Esophagus squamous epithelium (tissue), 5 donors: ENCODE measurements at regions not wholly inside any gene's neighbourhood (a gene's known extent, or its start where the extent isn't known, plus 50 kb on each side); places are given as distances from the start of the nearest gene placed in this dataset.
"Not testable (repeated sequence)": the region's sequence is repeated elsewhere in the genome, so short reads cannot be mapped to it uniquely, and the experiment has no call there.

Source experiments
- DNase-seq: peaks from one replicate; lab custom pipeline; 2025; lab: John Stamatoyannopoulos, UW
- H3K27ac ChIP-seq, 4 donors: fragments of 200-600 bp; sonication (generic); one replicate each; pipeline ENCODE4 v1.5.1; 2016 to 2019; ENCODE audit warnings: mild to moderate bottlenecking in 1 of 4
- H3K27me3 ChIP-seq, 4 donors: fragments of 200-600 bp; sonication (generic); 1 replicate in 3 of 4; 2 replicates in 1 of 4; pipeline versions ENCODE4 v1.5.1 to v1.6.0; 2017 to 2021; ENCODE audit warnings: antibody characterized with exemption in 1 of 4
- H3K36me3 ChIP-seq, 3 donors: fragments of 200-600 bp; sonication (generic); one replicate each; pipeline ENCODE4 v1.5.1; 2016 to 2019
- H3K4me1 ChIP-seq, 3 donors: fragments of 200-600 bp; sonication (generic); one replicate each; pipeline ENCODE4 v1.5.1; 2017 to 2019
- H3K4me3 ChIP-seq, 4 donors: fragments of 200-600 bp; sonication (generic); 1 replicate in 3 of 4; 2 replicates in 1 of 4; pipeline ENCODE4 v1.5.1; 2016 to 2019; ENCODE audit warnings: mild to moderate bottlenecking in 2 of 4, moderate library complexity in 1 of 4
- H3K9me3 ChIP-seq, 3 donors: fragments of 200-600 bp; sonication (generic); one replicate each; pipeline ENCODE4 v1.5.1; 2016 to 2019
- POLR2A ChIP-seq, 4 donors: fragments of 450-650 bp; IDR thresholded peaks; one replicate each; pipeline ENCODE4 v1.6.1; 2017; ENCODE audit warnings: antibody characterized with exemption in 4 of 4, mild to moderate bottlenecking in 4 of 4, moderate library complexity in 3 of 4
- WGBS, 2 donors: methylation state at CpG; one replicate each; pipeline ENCODE4 v1.1.5; 2018; 5-methylcytosine and 5-hydroxymethylcytosine counted together
- intact Hi-C: fragments of 100-400 bp; cut with DNase I; formaldehyde crosslinking; loops from one replicate; pipeline ENCODE4 v1.15.0; 2022
- TF ChIP-seq, protein P1 (sequence below), 6 experiments: fragments of 450-650 bp in 4 of 6; fragments of 200-600 bp in 2 of 6; sonication (generic) in 2 of 6; IDR thresholded peaks; one replicate each; pipeline ENCODE4 v1.5.1; 2016 to 2019; ENCODE audit warnings: antibody characterized with exemption in 6 of 6, mild to moderate bottlenecking in 4 of 6, moderate library complexity in 4 of 6
- donor health status: DM: yes; HTN: yes; CAD: no.

DNA sequence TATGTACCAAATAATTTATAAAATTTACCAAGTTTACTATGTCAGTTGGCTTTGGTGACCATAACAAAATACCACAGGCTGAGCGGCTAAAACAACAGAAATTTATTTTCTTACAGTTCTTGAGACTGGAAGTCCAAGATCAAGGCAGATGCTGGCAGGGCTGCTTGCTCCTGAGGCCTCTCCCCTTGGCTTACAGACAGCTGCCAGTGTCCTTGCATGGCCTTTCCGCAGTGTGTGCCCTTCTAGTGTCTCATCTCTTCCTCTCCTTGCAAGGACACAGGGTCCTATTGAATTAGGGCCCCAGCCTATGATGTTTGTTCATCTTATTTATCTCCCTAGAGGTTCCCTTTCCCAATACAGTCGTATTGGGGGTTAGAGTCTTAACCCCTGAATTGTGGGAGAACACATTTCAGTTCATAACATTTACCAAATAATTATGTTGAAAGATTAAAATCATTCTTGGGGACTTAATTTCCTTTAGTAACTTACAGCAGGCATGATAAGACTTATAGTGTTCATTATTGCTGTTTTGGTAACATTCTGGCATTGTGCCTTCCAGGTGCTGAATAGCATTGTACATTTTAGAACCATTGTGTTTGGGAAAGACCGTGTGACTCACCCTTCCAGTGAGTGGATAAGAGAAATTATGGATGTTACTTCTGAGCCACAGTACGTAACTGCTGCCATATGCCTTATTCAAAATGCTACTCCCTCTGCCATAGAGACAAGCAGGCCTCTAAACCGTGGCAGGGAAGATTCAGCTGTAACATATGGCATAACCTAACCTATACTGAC is 317.5 kb downstream of the TMX3 start:
- DNase-seq = no peak
- Histone ChIP-seq H3K27me3 (no peaks in the 10 kb centered on the region), H3K4me3 (no peak overlapping the region), H3K9me3 (no peaks in the 10 kb centered on the region), H3K36me3 (no peaks in the 10 kb centered on the region), H3K4me1 (no peaks in the 10 kb centered on the region), H3K27ac (no peak overlapping the region)
- TF ChIP-seq POLR2A (IDR thresholded peaks at IDR 0.05) = no peak
- TF ChIP-seq, protein P1, sequence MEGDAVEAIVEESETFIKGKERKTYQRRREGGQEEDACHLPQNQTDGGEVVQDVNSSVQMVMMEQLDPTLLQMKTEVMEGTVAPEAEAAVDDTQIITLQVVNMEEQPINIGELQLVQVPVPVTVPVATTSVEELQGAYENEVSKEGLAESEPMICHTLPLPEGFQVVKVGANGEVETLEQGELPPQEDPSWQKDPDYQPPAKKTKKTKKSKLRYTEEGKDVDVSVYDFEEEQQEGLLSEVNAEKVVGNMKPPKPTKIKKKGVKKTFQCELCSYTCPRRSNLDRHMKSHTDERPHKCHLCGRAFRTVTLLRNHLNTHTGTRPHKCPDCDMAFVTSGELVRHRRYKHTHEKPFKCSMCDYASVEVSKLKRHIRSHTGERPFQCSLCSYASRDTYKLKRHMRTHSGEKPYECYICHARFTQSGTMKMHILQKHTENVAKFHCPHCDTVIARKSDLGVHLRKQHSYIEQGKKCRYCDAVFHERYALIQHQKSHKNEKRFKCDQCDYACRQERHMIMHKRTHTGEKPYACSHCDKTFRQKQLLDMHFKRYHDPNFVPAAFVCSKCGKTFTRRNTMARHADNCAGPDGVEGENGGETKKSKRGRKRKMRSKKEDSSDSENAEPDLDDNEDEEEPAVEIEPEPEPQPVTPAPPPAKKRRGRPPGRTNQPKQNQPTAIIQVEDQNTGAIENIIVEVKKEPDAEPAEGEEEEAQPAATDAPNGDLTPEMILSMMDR (IDR thresholded peaks at IDR 0.05) = no peak
- WGBS, 2 donors = 40 to 45% methylated on average over 6 of the region's 6 CpGs
- intact Hi-C loops = no loop called here

- DNase-seq = no peak
- H3K36me3 ChIP-seq = no peaks in the 10 kb centered on the region
- H3K27ac ChIP-seq = no peak overlapping the region
- no peaks in the 10 kb centered on the region for H3K9me3 ChIP-seq
- H3K27me3 ChIP-seq = no peaks in the 10 kb centered on the region
- no peaks in the 10 kb centered on the region for H3K4me1 ChIP-seq
- no peak overlapping the region for H3K4me3 ChIP-seq
- intact Hi-C loops = no loop called here
- TF ChIP-seq, protein P1 (IDR thresholded peaks at IDR 0.05) = no peak
- TF ChIP-seq POLR2A (IDR thresholded peaks at IDR 0.05) = no peak
- 87 to 95% methylated on average over 4 of the region's 4 CpGs for WGBS, 2 donors
These were observed 320.2 kb downstream of the TMX3 start for GRCh38 chr18:68394705-68395104.

GRCh38 chr18:68391801-68392200 is 323.1 kb downstream of the TMX3 start:
- no peak for DNase-seq
- intact Hi-C loops = no loop called here

GRCh38 chr18:68387246-68387645 is 327.7 kb downstream of the TMX3 start:
- Histone ChIP-seq H3K9me3 (no peaks in the 10 kb centered on the region), H3K4me3 (no peak overlapping the region), H3K4me1 (no peaks in the 10 kb centered on the region), H3K27me3 (no peaks in the 10 kb centered on the region), H3K27ac (no peak overlapping the region), H3K36me3 (no peaks in the 10 kb centered on the region)
- intact Hi-C loops = no loop called here
- DNase-seq = no peak
- TF ChIP-seq, protein P1 (IDR thresholded peaks at IDR 0.05) = no peak
- no peak for TF ChIP-seq POLR2A (IDR thresholded peaks at IDR 0.05)

More at GRCh38 chr18:68391801-68392200, 323.1 kb downstream of the TMX3 start:
- Histone ChIP-seq H3K9me3 (no peaks in the 10 kb centered on the region), H3K4me1 (no peaks in the 10 kb centered on the region), H3K36me3 (no peaks in the 10 kb centered on the region), H3K4me3 (no peak overlapping the region), H3K27ac (no peak overlapping the region), H3K27me3 (no peaks in the 10 kb centered on the region)
- no peak for TF ChIP-seq POLR2A (IDR thresholded peaks at IDR 0.05)
- TF ChIP-seq, protein P1 (IDR thresholded peaks at IDR 0.05) = no peak

DNA sequence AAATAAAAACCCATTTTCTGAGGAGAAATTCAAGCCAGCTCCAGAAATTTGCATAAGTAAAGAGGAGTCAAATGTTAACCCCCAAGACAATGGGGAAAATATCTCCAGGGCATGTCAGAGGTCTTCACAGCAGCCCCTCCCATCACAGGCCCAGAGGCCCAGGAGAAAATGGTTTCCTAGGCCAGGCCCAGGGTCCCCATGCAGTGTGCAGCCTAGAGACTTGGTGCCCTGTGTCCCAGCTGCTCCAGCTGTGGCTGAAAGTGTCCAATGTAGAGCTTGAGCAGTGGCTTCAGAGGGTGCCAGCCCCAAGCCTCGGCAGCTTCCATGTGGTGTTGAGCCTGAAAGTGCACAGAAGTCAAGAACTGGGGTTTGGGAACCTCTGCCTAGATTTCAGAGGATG is 330.9 kb downstream of the TMX3 start:
- H3K27me3 ChIP-seq, H3K4me1 ChIP-seq, DNase-seq, H3K9me3 ChIP-seq, H3K36me3 ChIP-seq, intact Hi-C loops, H3K4me3 ChIP-seq, H3K27ac ChIP-seq: not testable (repeated sequence)
- WGBS, 2 donors = 86 to 100% methylated on average over 1 of the region's 1 CpG

DNA sequence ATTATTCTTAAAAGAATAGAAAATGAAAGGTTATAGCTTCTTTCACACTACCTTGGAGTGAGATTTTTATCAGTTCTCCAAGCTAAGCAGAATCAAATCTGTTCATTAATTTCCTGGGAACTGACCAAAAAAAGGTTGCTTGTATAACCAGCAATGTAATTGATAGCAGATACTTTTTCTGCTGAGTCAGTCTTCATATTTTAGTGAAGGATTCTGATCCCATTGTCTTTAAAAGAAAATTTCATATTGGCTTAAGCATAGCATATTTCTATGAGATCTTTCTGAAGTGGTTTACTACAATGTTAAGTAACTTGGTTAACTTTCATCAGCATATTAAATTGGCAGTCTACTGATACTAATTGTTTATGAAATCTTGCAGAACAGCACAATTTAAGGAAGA is 338.0 kb downstream of the TMX3 start:
- Histone ChIP-seq H3K27me3 (no peaks in the 10 kb centered on the region), H3K27ac (no peak overlapping the region), H3K4me1 (no peaks in the 10 kb centered on the region), H3K4me3 (no peak overlapping the region), H3K9me3 (no peaks in the 10 kb centered on the region), H3K36me3 (no peaks in the 10 kb centered on the region)
- DNase-seq = no peak
- TF ChIP-seq, protein P1 (IDR thresholded peaks at IDR 0.05) = no peak
- no peak for TF ChIP-seq POLR2A (IDR thresholded peaks at IDR 0.05)
- intact Hi-C loops = no loop called here
